ENCODE measurements at regions not wholly inside any gene's neighbourhood (a gene's known extent, or its start where the extent isn't known, plus 50 kb on each side); places are given as distances from the start of the nearest gene placed in this dataset.

GRCh38 chr14:94960285-94961001, 190.5 kb upstream of the GSC start:
- no peak for DNase-seq (ENCODE audit: low read depth)

- DNase-seq (ENCODE audit: low read depth) = no peak
These were observed 183.8 kb upstream of the GSC start for GRCh38 chr14:94953541-94954260.

GRCh38 chr14:94952097-94952496, 182.2 kb upstream of the GSC start:
- no peak for DNase-seq (ENCODE audit: low read depth)

- no peak for DNase-seq (ENCODE audit: low read depth)
These were observed 176.3 kb upstream of the GSC start for GRCh38 chr14:94946244-94946643.

GRCh38 chr14:94945615-94946014, 175.7 kb upstream of the GSC start:
- no peak for DNase-seq (ENCODE audit: low read depth)

- no peak for DNase-seq (ENCODE audit: low read depth)
These were observed 174.8 kb upstream of the GSC start for GRCh38 chr14:94944636-94945258.

- no peak for DNase-seq (ENCODE audit: low read depth)
These were observed 172.7 kb upstream of the GSC start for GRCh38 chr14:94942601-94943000.

GRCh38 chr14:94941311-94941710, 171.4 kb upstream of the GSC start:
- no peak for DNase-seq (ENCODE audit: low read depth)

- no peak for DNase-seq (ENCODE audit: low read depth)
These were observed 170.5 kb upstream of the GSC start for GRCh38 chr14:94940263-94940993.

GRCh38 chr14:94938016-94938415, 168.1 kb upstream of the GSC start:
- DNase-seq (ENCODE audit: low read depth) = no peak

GRCh38 chr14:94936901-94937685, 167.2 kb upstream of the GSC start:
- no peak for DNase-seq (ENCODE audit: low read depth)

GRCh38 chr14:94936401-94936892, 166.5 kb upstream of the GSC start:
- DNase-seq (ENCODE audit: low read depth) = no peak

- no peak for DNase-seq (ENCODE audit: low read depth)
These were observed 165.9 kb upstream of the GSC start for GRCh38 chr14:94935706-94936300.

- DNase-seq (ENCODE audit: low read depth) = no peak
These were observed 164.4 kb upstream of the GSC start for GRCh38 chr14:94934276-94934810.

GRCh38 chr14:94933486-94933885, 163.6 kb upstream of the GSC start:
- no peak for DNase-seq (ENCODE audit: low read depth)

- DNase-seq (ENCODE audit: low read depth) = no peak
These were observed 162.7 kb upstream of the GSC start for GRCh38 chr14:94932589-94932988.

- DNase-seq (ENCODE audit: low read depth) = no peak
These were observed 160.8 kb upstream of the GSC start for GRCh38 chr14:94930690-94931089.

- no peak for DNase-seq (ENCODE audit: low read depth)
These were observed 159.4 kb upstream of the GSC start for GRCh38 chr14:94929354-94929753.

- no peak for DNase-seq (ENCODE audit: low read depth)
These were observed 156.3 kb upstream of the GSC start for GRCh38 chr14:94926176-94926575.
